NCI-H2171 treated with DMSO at 0.1 percent for 48 hours (cell line): ENCODE measurements at regions not wholly inside any gene's neighbourhood (a gene's known extent, or its start where the extent isn't known, plus 50 kb on each side); places are given as distances from the start of the nearest gene placed in this dataset.
"Not testable (repeated sequence)": the region's sequence is repeated elsewhere in the genome, so short reads cannot be mapped to it uniquely, and the experiment has no call there.

Experiments
- DNase-seq: peaks from one replicate; lab custom pipeline; 2025; lab: John Stamatoyannopoulos, UW

- DNase-seq: not testable (repeated sequence)
Observed at GRCh38 chr16:29108625-29109169, 123.8 kb downstream of the LAT start.

- DNase-seq: peak; percentile 77
Observed at GRCh38 chr16:29107299-29107698, 122.4 kb downstream of the LAT start.

- DNase-seq: not testable (repeated sequence)
Observed at GRCh38 chr16:29106259-29106908, 121.5 kb downstream of the LAT start.

GRCh38 chr16:29104600-29104999 lies 119.7 kb downstream of the LAT start:
- not testable (repeated sequence) for DNase-seq

GRCh38 chr16:29097965-29098364 lies 113.1 kb downstream of the LAT start:
- not testable (repeated sequence) for DNase-seq

GRCh38 chr16:29094729-29095624 lies 110.1 kb downstream of the LAT start:
- DNase-seq: not testable (repeated sequence)

- DNase-seq: not testable (repeated sequence)
Observed at GRCh38 chr16:29094325-29094724, 109.5 kb downstream of the LAT start.

- not testable (repeated sequence) for DNase-seq
Observed at GRCh38 chr16:29089679-29090078, 104.8 kb downstream of the LAT start.

- not testable (repeated sequence) for DNase-seq
Observed at GRCh38 chr16:29087673-29088072, 102.8 kb downstream of the LAT start.

- not testable (repeated sequence) for DNase-seq
Observed at GRCh38 chr16:29081829-29082639, 97.2 kb downstream of the LAT start.

GRCh38 chr16:29074554-29075402 lies 89.9 kb downstream of the LAT start:
- not testable (repeated sequence) for DNase-seq

- DNase-seq: not testable (repeated sequence)
Observed at GRCh38 chr16:29062235-29062634, 77.4 kb downstream of the LAT start.

- not testable (repeated sequence) for DNase-seq
Observed at GRCh38 chr16:29061467-29061921, 76.6 kb downstream of the LAT start.

GRCh38 chr16:29060022-29060810 lies 75.4 kb downstream of the LAT start:
- DNase-seq: not testable (repeated sequence)

- DNase-seq: not testable (repeated sequence)
Observed at GRCh38 chr16:29059575-29059974, 74.7 kb downstream of the LAT start.
